ENCODE measurements at regions not wholly inside any gene's neighbourhood (a gene's known extent, or its start where the extent isn't known, plus 50 kb on each side); places are given as distances from the start of the nearest gene placed in this dataset.
A peak's percentile ranks its signal among the peaks of the same experiment; 100 is the strongest.
"Not testable (repeated sequence)": the region's sequence is repeated elsewhere in the genome, so short reads cannot be mapped to it uniquely, and the experiment has no call there.

- peak; percentile 90 for DNase-seq
Observed at GRCh38 chr16:29157051-29157923, 172.4 kb downstream of the LAT start.

DNA sequence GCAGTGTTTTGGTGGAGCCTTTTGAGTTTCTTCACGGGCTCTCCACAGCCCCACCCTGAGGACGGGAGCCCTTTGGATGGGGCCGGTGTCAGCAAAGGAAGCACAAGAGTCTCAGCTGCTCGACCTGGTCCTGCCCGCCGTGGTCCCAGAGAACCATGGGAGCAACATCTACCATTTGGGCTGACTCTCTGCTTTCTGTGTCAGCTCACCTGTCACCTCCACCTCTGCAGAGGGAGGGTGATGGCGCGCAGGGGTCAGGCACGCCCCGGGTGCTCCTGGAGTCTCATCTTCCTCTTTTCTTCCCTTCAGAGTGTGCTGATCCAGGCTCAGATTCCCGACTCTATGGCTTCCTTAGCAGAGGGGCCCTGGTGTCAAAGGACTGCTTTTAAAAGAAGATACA, 171.7 kb downstream of the LAT start:
- no peak for DNase-seq

DNA sequence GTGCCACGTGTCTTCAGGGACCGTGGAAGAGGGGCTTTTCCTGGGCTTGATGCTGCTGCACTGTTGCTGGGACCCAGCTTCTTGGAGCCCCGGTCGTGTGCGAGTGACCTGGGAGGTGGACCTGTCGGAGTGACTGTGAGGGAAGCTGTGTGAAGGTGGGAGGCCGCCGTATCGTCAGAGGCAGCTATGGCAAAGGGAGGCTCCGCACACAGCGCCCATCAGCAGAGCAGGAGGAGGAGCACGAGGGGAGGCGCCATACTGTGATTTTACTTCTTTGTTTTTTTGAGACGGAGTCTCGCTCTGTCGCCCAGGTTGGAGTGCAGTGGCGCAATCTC, 171.0 kb downstream of the LAT start:
- not testable (repeated sequence) for DNase-seq

- peak; percentile 47 for DNase-seq
Observed at GRCh38 chr16:29155131-29155865, 170.4 kb downstream of the LAT start.

DNA sequence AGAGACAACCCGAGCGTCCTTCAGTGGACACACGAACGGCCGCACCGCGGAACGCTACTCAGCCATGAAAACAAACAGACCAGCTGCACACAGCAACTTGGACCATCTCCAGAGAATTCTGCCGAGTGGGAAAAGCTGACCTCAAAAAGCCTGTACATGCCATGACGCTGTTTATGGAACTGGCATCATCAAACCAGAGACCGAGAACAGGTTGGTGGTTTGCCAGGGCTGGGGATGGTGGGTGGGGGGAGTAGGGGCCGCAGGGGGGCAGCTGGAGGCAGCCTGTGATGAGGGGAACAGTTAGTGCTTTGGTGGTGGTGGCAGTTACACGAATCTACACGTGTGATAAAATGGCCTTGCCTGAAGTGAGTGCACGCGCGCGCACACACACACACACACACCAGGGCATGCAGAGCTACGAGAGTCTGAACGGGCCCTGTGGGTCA, 169.8 kb downstream of the LAT start:
- no peak for DNase-seq

DNA sequence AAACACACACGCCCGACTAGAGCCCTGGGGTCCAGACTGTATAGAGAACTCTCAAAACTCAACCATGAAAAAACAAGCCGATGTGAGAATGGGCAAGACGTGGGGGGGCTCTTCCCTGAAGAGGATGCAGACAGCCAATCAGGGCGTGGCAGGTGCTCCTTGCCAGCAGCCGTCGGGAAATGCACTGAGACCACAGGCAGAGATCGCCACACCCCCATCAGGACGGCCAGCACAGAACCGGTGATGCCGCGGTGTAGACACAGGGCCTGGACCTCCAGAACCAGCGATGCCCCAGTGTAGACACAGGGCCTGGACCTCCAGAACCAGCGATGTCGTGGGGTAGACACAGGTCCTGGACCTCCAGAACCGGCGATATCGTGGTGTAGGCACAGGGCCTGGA, 169.2 kb downstream of the LAT start:
- DNase-seq = no peak

DNA sequence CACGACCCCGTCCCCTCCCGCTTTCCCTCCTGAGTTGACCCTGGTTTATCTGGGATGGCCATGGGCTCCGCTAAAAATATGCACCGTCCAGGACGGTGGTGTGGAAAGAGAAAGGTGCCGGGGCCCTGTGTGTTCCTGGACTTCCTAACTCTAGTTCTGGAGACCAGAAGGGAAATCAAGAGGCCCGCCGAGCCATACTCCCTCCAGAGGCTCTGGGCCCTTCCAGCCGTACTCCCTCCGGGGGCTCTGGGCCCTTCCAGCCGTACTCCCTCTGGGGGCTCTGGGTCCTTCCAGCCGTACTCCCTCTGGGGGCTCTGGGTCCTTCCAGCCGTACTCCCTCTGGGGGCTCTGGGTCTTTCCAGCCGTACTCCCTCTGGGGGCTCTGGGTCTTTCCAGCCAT, 168.5 kb downstream of the LAT start:
- not testable (repeated sequence) for DNase-seq

GRCh38 chr16:29152544-29153031, 167.7 kb downstream of the LAT start:
- peak; percentile 42 for DNase-seq

DNA sequence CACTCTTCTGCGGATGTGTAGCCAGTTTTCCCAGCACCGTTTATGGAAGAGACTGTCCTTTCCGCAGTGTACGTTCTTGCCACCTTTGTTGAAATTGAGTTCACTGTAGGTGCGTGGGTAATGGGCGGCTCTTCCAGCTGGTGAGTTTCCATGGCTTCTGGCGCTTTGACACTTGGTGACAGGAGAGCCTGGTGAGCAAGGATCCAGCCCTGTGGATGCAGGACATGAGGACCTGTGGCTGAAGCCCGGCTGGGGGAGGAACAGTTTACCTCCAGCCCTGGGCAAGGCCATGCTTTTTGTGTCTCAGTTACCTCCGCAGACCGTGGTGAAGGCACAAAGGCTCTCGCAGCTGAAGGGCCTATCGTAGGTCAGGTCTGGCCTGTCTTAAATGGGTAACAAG, 166.5 kb downstream of the LAT start:
- no peak for DNase-seq

DNA sequence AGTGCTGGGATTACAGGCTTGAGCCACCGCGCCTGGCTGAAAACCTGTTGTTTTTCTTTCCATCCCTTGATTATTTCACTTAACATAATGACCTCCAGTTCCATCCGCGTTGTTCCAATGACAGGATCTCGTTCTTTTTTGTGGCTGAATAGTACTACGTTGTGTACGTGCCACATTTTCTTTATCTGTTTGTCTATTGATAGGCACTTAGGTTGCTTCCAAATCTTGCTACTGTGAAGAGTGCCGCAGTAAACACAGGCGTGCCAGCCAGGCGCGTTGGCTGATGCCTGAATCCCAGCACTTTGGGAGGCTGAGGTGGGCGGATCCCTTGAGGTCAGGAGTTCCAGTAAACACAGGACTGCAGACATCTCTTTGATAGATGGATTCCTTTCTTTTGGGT, 165.1 kb downstream of the LAT start:
- not testable (repeated sequence) for DNase-seq

DNA sequence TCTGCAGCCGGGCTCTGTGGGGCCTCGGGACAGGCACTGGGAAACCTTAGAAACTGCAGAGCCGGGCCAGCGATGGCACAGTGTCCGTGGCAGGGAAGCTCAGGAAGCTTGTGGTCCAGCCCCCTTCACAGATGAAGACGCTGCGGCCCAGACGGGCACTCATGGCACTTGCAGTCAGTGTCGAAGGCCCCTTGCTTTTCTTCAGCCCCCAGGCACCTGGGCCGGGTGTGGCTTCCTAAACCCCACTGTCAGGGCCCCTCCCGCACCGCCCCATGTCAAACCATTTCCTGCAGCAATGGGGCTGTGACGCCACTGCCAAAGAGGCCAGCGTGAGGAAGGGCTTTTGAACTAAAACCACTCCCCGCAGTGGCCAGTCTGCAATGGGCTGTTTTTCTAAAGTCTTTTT, 164.0 kb downstream of the LAT start:
- DNase-seq = peak; percentile 26

- DNase-seq = peak; percentile 34
Observed at GRCh38 chr16:29148131-29148691, 163.4 kb downstream of the LAT start.

- DNase-seq = peak; percentile 14
Observed at GRCh38 chr16:29147710-29148109, 162.9 kb downstream of the LAT start.

- DNase-seq = not testable (repeated sequence)
Observed at GRCh38 chr16:29146808-29147643, 162.2 kb downstream of the LAT start.

DNA sequence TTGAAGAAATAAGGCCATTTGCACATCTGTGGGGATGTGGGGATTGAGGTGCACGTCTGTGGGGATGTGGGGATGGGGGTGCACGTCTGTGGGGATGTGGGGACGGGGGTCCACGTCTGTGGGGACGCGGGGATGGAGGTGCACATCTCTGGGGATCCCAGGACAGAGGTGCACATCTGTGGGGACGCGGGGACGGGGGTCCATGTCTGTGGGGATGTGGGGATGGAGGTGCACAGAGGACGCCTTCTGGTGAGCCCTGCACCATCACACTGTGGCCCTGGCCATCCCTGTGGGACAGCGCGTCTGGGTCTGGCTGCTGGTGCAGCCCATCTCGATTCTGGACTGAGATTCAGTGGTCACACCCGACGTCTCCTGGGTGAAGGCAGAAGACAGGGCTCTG, 161.4 kb downstream of the LAT start:
- DNase-seq = no peak

GRCh38 chr16:29145486-29146225, 160.8 kb downstream of the LAT start:
- DNase-seq = not testable (repeated sequence)

- DNase-seq = not testable (repeated sequence)
Observed at GRCh38 chr16:29145086-29145485, 160.2 kb downstream of the LAT start.

DNA sequence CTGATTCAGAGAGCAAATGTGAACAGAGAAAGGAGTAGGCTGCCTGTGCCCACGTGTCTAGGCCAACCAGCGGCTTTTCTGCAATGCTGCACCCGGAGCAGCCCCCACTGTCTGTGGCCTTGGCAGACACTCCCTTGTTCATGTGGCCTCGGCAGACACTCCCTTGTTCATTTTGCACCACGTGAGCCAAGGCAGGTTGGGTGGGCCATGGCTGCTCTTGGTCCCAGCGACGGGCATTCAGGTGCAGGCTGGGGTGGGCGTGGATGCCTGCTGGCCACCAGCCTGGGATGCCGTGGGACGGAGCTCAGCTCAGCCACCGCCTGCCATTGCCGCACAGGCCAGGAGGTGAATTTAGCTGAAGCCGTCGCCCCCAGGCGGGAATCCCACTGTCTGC, 159.8 kb downstream of the LAT start:
- not testable (repeated sequence) for DNase-seq

GRCh38 chr16:29143739-29144668, 159.2 kb downstream of the LAT start:
- DNase-seq = not testable (repeated sequence)

- not testable (repeated sequence) for DNase-seq
Observed at GRCh38 chr16:29142506-29142905, 157.7 kb downstream of the LAT start.
